GM21447 (cell line): ENCODE measurements at regions not wholly inside any gene's neighbourhood (a gene's known extent, or its start where the extent isn't known, plus 50 kb on each side); places are given as distances from the start of the nearest gene placed in this dataset.

Source experiments
- ATAC-seq: cut with Tn5 transposase; IDR thresholded peaks from one replicate; pipeline ENCODE4 v1.9.1; 2021; ENCODE audit not compliant: unreplicated experiment

GRCh38 chr12:86333955-86334522 lies 77.8 kb upstream of the MGAT4C start:
- no peak for ATAC-seq

GRCh38 chr12:86331457-86331856 lies 75.3 kb upstream of the MGAT4C start:
- no peak for ATAC-seq

- no peak for ATAC-seq
Observed at GRCh38 chr12:86331012-86331411, 74.8 kb upstream of the MGAT4C start.

GRCh38 chr12:86312232-86312631 lies 56.0 kb upstream of the MGAT4C start:
- no peak for ATAC-seq
